ENCODE measurements at regions not wholly inside any gene's neighbourhood (a gene's known extent, or its start where the extent isn't known, plus 50 kb on each side); places are given as distances from the start of the nearest gene placed in this dataset.

- H3K27me3 ChIP-seq (replicated peaks in 1 of 7), result no peaks in the 10 kb centered on the region
- H3K4me3 ChIP-seq, result no peak overlapping the region
- intact Hi-C loops (cut with DNase I; ENCODE audit: low total_unique reads), result no loop called here
- no peak for DNase-seq
- H3K36me3 ChIP-seq, result no peaks in the 10 kb centered on the region
- TF ChIP-seq POLR2AphosphoS5 (IDR thresholded peaks at IDR 0.05) (no peak), POLR2A (IDR thresholded peaks at IDR 0.05) (no peak), CTCF (IDR thresholded peaks at IDR 0.05 in 8 of 11, conservative IDR thresholded peaks at IDR 0.05 in 3 of 11) (no peak)
- H3K9me3 ChIP-seq, result no peaks in the 10 kb centered on the region
- H3K4me1 ChIP-seq, result peaks cover 0 to 21% (median 5%) of the 10 kb centered on the region in 6 donors
- WGBS, 5 donors, result 82 to 100% (median 94%) methylated on average over 1 of the region's 1 CpG
- no peak overlapping the region for H3K27ac ChIP-seq
Measured at GRCh38 chr3:23664459-23664858, 141.3 kb upstream of the UBE2E1 start.

- DNase-seq, result no peak
- Histone ChIP-seq H3K9me3 (no peaks in the 10 kb centered on the region), H3K27ac (no peak overlapping the region), H3K36me3 (no peaks in the 10 kb centered on the region), H3K27me3 (replicated peaks in 1 of 7) (peaks cover 0 to 5% (median 0%) of the 10 kb centered on the region in 7 donors), H3K4me3 (no peak overlapping the region), H3K4me1 (peaks cover 0 to 12% (median 3%) of the 10 kb centered on the region in 6 donors)
- 96 to 100% (median 96%) methylated on average over 1 of the region's 1 CpG for WGBS, 5 donors
- intact Hi-C loops (cut with DNase I; ENCODE audit: low total_unique reads), result no loop called here
- no peak for TF ChIP-seq CTCF (IDR thresholded peaks at IDR 0.05 in 8 of 11, conservative IDR thresholded peaks at IDR 0.05 in 3 of 11)
- no peak for TF ChIP-seq POLR2AphosphoS5 (IDR thresholded peaks at IDR 0.05)
- no peak for TF ChIP-seq POLR2A (IDR thresholded peaks at IDR 0.05)
Measured at GRCh38 chr3:23665741-23666140, 140.0 kb upstream of the UBE2E1 start.

- Histone ChIP-seq H3K4me3 (no peak overlapping the region), H3K27me3 (replicated peaks in 1 of 7) (peaks cover 0 to 11% (median 2%) of the 10 kb centered on the region in 7 donors), H3K9me3 (no peaks in the 10 kb centered on the region), H3K4me1 (peaks cover 0 to 17% (median 10%) of the 10 kb centered on the region in 6 donors), H3K27ac (no peak overlapping the region), H3K36me3 (no peaks in the 10 kb centered on the region)
- intact Hi-C loops (cut with DNase I; ENCODE audit: low total_unique reads), result no loop called here
- DNase-seq, result no peak
- WGBS, 5 donors, result 92 to 98% (median 96%) methylated on average over 4 of the region's 4 CpGs
- no peak for TF ChIP-seq POLR2A (IDR thresholded peaks at IDR 0.05)
- TF ChIP-seq POLR2AphosphoS5 (IDR thresholded peaks at IDR 0.05), result no peak
- TF ChIP-seq CTCF (IDR thresholded peaks at IDR 0.05 in 8 of 11, conservative IDR thresholded peaks at IDR 0.05 in 3 of 11), result no peak
Measured at GRCh38 chr3:23666818-23667217, 138.9 kb upstream of the UBE2E1 start.

GRCh38 chr3:23667536-23668429 is 138.0 kb upstream of the UBE2E1 start:
- H3K4me1 ChIP-seq, result peaks cover 0 to 12% (median 8%) of the 10 kb centered on the region in 6 donors
- TF ChIP-seq POLR2AphosphoS5 (IDR thresholded peaks at IDR 0.05), result no peak
- no peak for TF ChIP-seq CTCF (IDR thresholded peaks at IDR 0.05 in 8 of 11, conservative IDR thresholded peaks at IDR 0.05 in 3 of 11)
- TF ChIP-seq POLR2A (IDR thresholded peaks at IDR 0.05), result no peak
- H3K9me3 ChIP-seq, result no peaks in the 10 kb centered on the region
- no peak overlapping the region for H3K27ac ChIP-seq
- H3K4me3 ChIP-seq, result no peak overlapping the region
- no peaks in the 10 kb centered on the region for H3K36me3 ChIP-seq
- no peak for DNase-seq
- peaks cover 0 to 20% (median 5%) of the 10 kb centered on the region in 7 donors for H3K27me3 ChIP-seq (replicated peaks in 1 of 7)
- intact Hi-C loops (cut with DNase I; ENCODE audit: low total_unique reads), result no loop called here
- 72 to 83% (median 77%) methylated on average over 6 of the region's 6 CpGs for whole genome bisulfite sequencing, 5 donors
